ENCODE measurements at regions not wholly inside any gene's neighbourhood (a gene's known extent, or its start where the extent isn't known, plus 50 kb on each side); places are given as distances from the start of the nearest gene placed in this dataset.

DNA sequence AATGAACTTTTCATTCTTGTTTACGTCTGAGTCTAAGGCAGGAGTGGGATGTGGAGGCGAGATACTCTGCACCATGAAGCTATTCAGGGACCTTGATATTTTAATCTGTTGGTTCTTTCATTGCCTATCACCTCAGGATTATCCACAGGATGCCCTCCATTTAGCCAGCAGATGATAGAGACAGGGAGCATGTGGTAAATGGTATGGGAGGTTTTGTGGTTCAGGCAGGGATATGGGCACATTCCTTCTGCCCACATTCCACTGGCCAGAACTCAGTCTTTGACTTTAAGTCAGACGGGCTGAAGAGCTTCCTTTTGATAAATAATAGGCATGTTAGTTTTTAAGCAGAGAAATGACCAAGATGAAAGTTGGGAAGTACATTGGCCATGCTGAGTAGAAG is 548.0 kb upstream of the CCDC54 start:
- intact Hi-C loops (cut with DNase I; ENCODE audit: low total_unique reads), result no loop called here
- WGBS, 2 donors, result 68 to 71% methylated on average over 3 of the region's 3 CpGs
- DNase-seq (ENCODE audit: low spot score in 2 of 2), result no peak
- TF ChIP-seq POLR2A (IDR thresholded peaks at IDR 0.05), result no peak
- TF ChIP-seq, protein P1, sequence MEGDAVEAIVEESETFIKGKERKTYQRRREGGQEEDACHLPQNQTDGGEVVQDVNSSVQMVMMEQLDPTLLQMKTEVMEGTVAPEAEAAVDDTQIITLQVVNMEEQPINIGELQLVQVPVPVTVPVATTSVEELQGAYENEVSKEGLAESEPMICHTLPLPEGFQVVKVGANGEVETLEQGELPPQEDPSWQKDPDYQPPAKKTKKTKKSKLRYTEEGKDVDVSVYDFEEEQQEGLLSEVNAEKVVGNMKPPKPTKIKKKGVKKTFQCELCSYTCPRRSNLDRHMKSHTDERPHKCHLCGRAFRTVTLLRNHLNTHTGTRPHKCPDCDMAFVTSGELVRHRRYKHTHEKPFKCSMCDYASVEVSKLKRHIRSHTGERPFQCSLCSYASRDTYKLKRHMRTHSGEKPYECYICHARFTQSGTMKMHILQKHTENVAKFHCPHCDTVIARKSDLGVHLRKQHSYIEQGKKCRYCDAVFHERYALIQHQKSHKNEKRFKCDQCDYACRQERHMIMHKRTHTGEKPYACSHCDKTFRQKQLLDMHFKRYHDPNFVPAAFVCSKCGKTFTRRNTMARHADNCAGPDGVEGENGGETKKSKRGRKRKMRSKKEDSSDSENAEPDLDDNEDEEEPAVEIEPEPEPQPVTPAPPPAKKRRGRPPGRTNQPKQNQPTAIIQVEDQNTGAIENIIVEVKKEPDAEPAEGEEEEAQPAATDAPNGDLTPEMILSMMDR (IDR thresholded peaks at IDR 0.05), result no peak
- H3K4me3 ChIP-seq (ENCODE audit: low read depth, poor library complexity, severe bottlenecking), result no peak overlapping the region

DNA sequence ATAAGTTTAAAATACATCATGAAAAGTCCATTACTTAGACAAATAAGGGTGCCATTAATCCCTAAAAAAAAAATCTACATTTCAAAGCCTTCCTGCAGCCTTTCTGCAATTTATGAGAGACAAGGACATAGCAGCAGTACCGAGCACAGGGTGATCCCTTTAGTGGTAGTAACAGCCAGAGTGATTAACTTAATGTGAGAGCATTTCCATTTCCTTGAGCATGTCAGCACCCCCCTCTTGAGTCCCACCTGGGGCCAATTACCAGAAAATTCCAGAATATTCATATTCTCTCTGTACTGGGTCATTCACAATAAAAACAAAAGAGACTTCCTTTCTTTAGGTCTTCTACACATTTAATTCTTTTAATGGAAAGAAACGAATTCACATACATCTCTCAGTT is 546.9 kb upstream of the CCDC54 start:
- DNase-seq (ENCODE audit: low spot score in 2 of 2), result no peak
- no peak overlapping the region for H3K4me3 ChIP-seq (ENCODE audit: low read depth, poor library complexity, severe bottlenecking)
- intact Hi-C loops (cut with DNase I; ENCODE audit: low total_unique reads), result no loop called here
- TF ChIP-seq POLR2A (IDR thresholded peaks at IDR 0.05), result no peak
- TF ChIP-seq, protein P1 (IDR thresholded peaks at IDR 0.05), result no peak
- 72 to 78% methylated on average over 2 of the region's 2 CpGs for WGBS, 2 donors

DNA sequence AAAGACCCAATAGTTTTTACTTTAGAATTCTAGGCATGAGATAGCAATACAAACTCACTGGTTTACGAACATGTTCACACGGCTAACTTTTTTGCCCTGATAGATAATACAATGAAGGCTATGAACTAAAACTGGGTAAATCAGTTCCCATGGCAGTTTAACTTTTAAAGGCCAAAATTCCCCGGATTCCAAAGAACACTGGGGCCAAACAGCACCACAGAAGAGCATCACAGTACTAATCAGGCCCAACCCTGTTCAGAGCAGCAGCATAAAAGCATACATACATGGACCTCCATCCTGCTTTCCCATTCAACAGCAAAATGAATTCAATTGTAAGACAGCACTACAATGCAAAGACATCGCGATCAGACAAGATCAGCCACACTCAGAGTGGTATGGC is 540.3 kb upstream of the CCDC54 start:
- WGBS, 2 donors, result 83 to 84% methylated on average over 5 of the region's 5 CpGs
- DNase-seq (ENCODE audit: low spot score in 2 of 2), result no peak
- intact Hi-C loops (cut with DNase I; ENCODE audit: low total_unique reads), result no loop called here
- H3K4me3 ChIP-seq (ENCODE audit: low read depth, poor library complexity, severe bottlenecking), result no peak overlapping the region
- TF ChIP-seq POLR2A (IDR thresholded peaks at IDR 0.05), result no peak
- TF ChIP-seq, protein P1 (IDR thresholded peaks at IDR 0.05), result no peak

DNA sequence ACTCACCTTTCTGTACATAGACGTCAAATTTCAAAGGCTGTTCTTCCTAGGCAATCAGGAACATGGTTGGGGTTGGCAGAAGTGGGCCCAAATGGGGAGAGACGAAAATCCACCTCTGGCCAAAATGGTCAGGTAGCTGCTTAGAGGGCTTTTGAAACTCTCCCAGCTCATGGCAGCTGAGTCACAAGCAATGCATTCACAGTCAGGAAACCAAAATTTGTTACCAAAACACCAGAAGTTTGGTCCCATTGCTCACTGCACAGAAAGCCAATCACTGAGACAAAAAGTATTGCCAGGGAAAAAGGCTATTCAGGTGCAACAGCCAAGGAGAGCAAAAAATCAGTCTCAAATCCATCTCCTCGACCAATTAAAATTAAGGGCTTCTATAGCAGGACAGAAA is 539.6 kb upstream of the CCDC54 start:
- WGBS, 2 donors, result 83 to 90% methylated on average over 3 of the region's 3 CpGs
- intact Hi-C loops (cut with DNase I; ENCODE audit: low total_unique reads), result no loop called here
- DNase-seq (ENCODE audit: low spot score in 2 of 2), result no peak
- TF ChIP-seq POLR2A (IDR thresholded peaks at IDR 0.05), result no peak
- TF ChIP-seq, protein P1 (IDR thresholded peaks at IDR 0.05), result no peak
- H3K4me3 ChIP-seq (ENCODE audit: low read depth, poor library complexity, severe bottlenecking), result no peak overlapping the region

DNA sequence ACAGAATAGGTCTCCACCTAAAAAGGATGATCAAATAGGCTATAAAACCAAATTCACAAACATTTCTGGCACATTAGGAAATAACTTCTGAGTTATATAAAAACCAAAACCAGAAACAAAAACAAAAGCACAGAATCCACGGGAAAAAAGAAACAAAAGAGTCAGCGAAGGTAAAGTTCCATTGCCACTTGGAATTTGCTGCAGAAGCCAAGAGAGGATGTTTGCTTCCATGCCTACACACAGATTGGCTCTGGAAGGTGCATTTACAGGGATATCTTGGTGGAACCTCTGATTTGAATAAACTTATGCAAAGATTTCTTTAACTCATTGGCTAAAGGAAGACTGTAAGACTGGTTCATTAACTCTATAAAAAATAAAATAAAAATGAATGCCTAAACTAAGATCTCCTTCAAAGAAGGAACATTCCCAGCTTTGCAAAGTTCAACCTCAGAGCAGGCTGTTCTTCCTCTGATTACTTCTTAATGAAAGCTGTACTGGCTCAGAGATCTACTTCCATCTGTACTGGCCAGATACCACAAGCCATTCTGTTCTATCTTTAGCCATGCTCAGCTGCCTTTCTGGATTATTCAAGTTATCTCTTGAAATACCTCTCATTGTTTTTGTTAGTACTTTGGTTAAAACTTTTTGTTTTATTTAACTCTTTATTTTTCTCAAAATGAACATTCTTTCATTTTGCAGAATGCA is 537.5 kb upstream of the CCDC54 start:
- WGBS, 2 donors, result 54 to 61% methylated on average over 2 of the region's 2 CpGs
- TF ChIP-seq, protein P1 (IDR thresholded peaks at IDR 0.05), result no peak
- intact Hi-C loops (cut with DNase I; ENCODE audit: low total_unique reads), result no loop called here
- DNase-seq (ENCODE audit: low spot score in 2 of 2), result no peak
- no peak overlapping the region for H3K4me3 ChIP-seq (ENCODE audit: low read depth, poor library complexity, severe bottlenecking)

DNA sequence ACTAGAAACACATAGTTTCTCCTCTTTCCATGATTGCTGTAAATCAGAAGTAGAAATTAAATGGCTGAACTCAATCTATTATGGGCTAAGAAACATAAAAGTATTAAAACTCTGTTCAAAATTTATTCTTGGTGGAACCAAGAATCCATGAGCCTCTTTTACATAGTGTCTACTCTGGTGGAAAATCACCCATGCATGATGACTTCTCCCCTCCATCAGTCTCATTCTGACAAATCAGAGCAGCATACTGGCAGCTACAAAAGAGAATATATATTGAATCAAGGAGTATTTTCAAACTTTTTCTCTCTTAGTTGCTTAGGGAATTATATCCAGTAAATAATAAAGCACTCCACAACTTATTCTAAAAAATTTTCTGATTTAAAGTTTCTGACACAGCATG is 536.9 kb upstream of the CCDC54 start:
- intact Hi-C loops (cut with DNase I; ENCODE audit: low total_unique reads), result no loop called here
- TF ChIP-seq POLR2A (IDR thresholded peaks at IDR 0.05), result no peak
- TF ChIP-seq, protein P1 (IDR thresholded peaks at IDR 0.05), result no peak
- H3K4me3 ChIP-seq (ENCODE audit: low read depth, poor library complexity, severe bottlenecking), result no peak overlapping the region
- no peak for DNase-seq (ENCODE audit: low spot score in 2 of 2)
